ENCODE measurements at regions not wholly inside any gene's neighbourhood (a gene's known extent, or its start where the extent isn't known, plus 50 kb on each side); places are given as distances from the start of the nearest gene placed in this dataset.

DNA sequence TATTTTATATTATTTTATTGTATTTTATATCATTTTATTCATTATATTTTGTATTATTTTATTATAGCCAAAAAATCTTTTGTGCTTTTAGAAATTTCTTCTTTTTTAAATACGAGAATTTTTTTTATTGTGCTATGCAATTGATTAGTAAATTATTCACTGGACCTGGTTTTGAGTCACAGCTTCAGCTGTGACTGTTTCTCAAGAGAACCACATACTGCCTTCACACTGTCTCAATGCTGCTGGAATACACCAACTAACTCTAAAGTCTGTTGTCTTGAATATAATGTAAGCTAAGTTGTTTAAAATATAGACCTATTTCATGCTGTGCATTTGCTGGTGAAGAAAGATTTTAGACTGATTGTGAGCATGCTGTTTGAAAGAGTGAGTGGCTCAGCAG, 423.6 kb downstream of the NDFIP2 start:
- no peak for TF ChIP-seq CTCF (IDR thresholded peaks at IDR 0.05)
- no peak for TF ChIP-seq POLR2A (IDR thresholded peaks at IDR 0.05)
- no peak for TF ChIP-seq POLR2AphosphoS5 (IDR thresholded peaks at IDR 0.05)
